ENCODE measurements at regions not wholly inside any gene's neighbourhood (a gene's known extent, or its start where the extent isn't known, plus 50 kb on each side); places are given as distances from the start of the nearest gene placed in this dataset.

GRCh38 chr2:71894261-71894660 lies 253.4 kb downstream of the CYP26B1 start:
- Histone ChIP-seq H4K20me1 (ENCODE audit: insufficient read depth) (no peaks in the 10 kb centered on the region), H3K79me2 (replicated peaks; ENCODE audit: insufficient read depth, low read length) (no peaks in the 10 kb centered on the region), H2AFZ (ENCODE audit: low read depth, low read length) (no peak overlapping the region), H3F3A (ENCODE audit: insufficient read depth, low read length, poor library complexity, severe bottlenecking) (no peaks in the 10 kb centered on the region), H3K9ac (ENCODE audit: low read length) (no peak overlapping the region), H3K9me3 (ENCODE audit: low read length) (no peaks in the 10 kb centered on the region), H3K27ac (ENCODE audit: low read length) (no peak overlapping the region), H3K36me3 (ENCODE audit: insufficient read depth, low read length) (no peaks in the 10 kb centered on the region), H3K4me3 (ENCODE audit: low read length) (no peak overlapping the region), H3K9me2 (ENCODE audit: insufficient read depth, low read length) (no peaks in the 10 kb centered on the region), H3K27me3 (ENCODE audit: insufficient read depth, low read depth, low read length) (no peaks in the 10 kb centered on the region), H3K4me2 (ENCODE audit: low read length) (no peak overlapping the region)
- TF ChIP-seq REST (IDR thresholded peaks at IDR 0.05; ENCODE audit: borderline replicate concordance) (no peak), MXI1 (conservative IDR thresholded peaks at IDR 0.05; ENCODE audit: poor library complexity, severe bottlenecking) (no peak), EP300 (conservative IDR thresholded peaks at IDR 0.05; ENCODE audit: poor library complexity, severe bottlenecking) (no peak), CTCF (IDR thresholded peaks at IDR 0.05; ENCODE audit: poor library complexity, severe bottlenecking) (no peak), SMC3 (conservative IDR thresholded peaks at IDR 0.05; ENCODE audit: poor library complexity) (no peak)

- Histone ChIP-seq H3K9me2 (ENCODE audit: insufficient read depth, low read length) (no peaks in the 10 kb centered on the region), H2AFZ (ENCODE audit: low read depth, low read length) (no peak overlapping the region)
These were observed 254.0 kb downstream of the CYP26B1 start for GRCh38 chr2:71893646-71894045.

More at GRCh38 chr2:71893646-71894045, 254.0 kb downstream of the CYP26B1 start:
- Histone ChIP-seq H4K20me1 (ENCODE audit: insufficient read depth) (no peaks in the 10 kb centered on the region), H3K4me2 (ENCODE audit: low read length) (no peak overlapping the region), H3K36me3 (ENCODE audit: insufficient read depth, low read length) (no peaks in the 10 kb centered on the region), H3K27ac (ENCODE audit: low read length) (no peak overlapping the region), H3K4me3 (ENCODE audit: low read length) (no peak overlapping the region), H3K79me2 (replicated peaks; ENCODE audit: insufficient read depth, low read length) (no peaks in the 10 kb centered on the region), H3K9ac (ENCODE audit: low read length) (no peak overlapping the region), H3K27me3 (ENCODE audit: insufficient read depth, low read depth, low read length) (no peaks in the 10 kb centered on the region), H3F3A (ENCODE audit: insufficient read depth, low read length, poor library complexity, severe bottlenecking) (no peaks in the 10 kb centered on the region), H3K9me3 (ENCODE audit: low read length) (no peaks in the 10 kb centered on the region)
- TF ChIP-seq CTCF (IDR thresholded peaks at IDR 0.05; ENCODE audit: poor library complexity, severe bottlenecking) = no peak
- TF ChIP-seq POLR2AphosphoS5 (IDR thresholded peaks at IDR 0.05) = no peak
- TF ChIP-seq MXI1 (conservative IDR thresholded peaks at IDR 0.05; ENCODE audit: poor library complexity, severe bottlenecking) = no peak
- no peak for TF ChIP-seq TAF1 (IDR thresholded peaks at IDR 0.05; ENCODE audit: low read depth)
- TF ChIP-seq RAD21 (conservative IDR thresholded peaks at IDR 0.05) = no peak
- TF ChIP-seq REST (IDR thresholded peaks at IDR 0.05; ENCODE audit: borderline replicate concordance) = no peak

Data from neural cell (in vitro differentiated cells).